ENCODE measurements at regions not wholly inside any gene's neighbourhood (a gene's known extent, or its start where the extent isn't known, plus 50 kb on each side); places are given as distances from the start of the nearest gene placed in this dataset.

GRCh38 chr11:105492010-105492409 lies 117.9 kb upstream of the GRIA4 start:
- TF ChIP-seq CTCF (conservative IDR thresholded peaks at IDR 0.05 in 1 of 2, IDR thresholded peaks at IDR 0.05 in 1 of 2; ENCODE audit: extremely low read depth in 1 of 2, insufficient read depth in 1 of 2, low read depth in 1 of 2, low read length in 2 of 2) (no peak), EZH2 (IDR thresholded peaks at IDR 0.05; ENCODE audit: borderline replicate concordance, low read length) (no peak)

All from mammary epithelial cell (primary cell).